Fibroblast of lung (primary cell): ENCODE measurements at regions not wholly inside any gene's neighbourhood (a gene's known extent, or its start where the extent isn't known, plus 50 kb on each side); places are given as distances from the start of the nearest gene placed in this dataset.

ENCODE experiments used
- DNase-seq, 2 donors: peaks; one replicate each; pipeline versions ENCODE4 v3.0.0 to v3.0.0-alpha.2; 2010; ENCODE audit warnings: low read depth in 2 of 2
- H2AFZ ChIP-seq: 2 replicates; pipeline ENCODE4 v1.5.1; 2012; ENCODE audit warnings: low read length, control low read depth, inconsistent platforms
- H3K27ac ChIP-seq: 2 replicates; pipeline ENCODE4 v1.5.1; 2011; ENCODE audit warnings: low read length, control low read depth; ENCODE audit not compliant: insufficient read depth
- H3K27me3 ChIP-seq: 2 replicates; pipeline ENCODE4 v1.5.1; 2011; ENCODE audit warnings: mild to moderate bottlenecking, low read length; ENCODE audit not compliant: control insufficient read depth, insufficient read depth
- H3K36me3 ChIP-seq: 2 replicates; pipeline ENCODE4 v1.5.1; 2011; ENCODE audit warnings: low read length; ENCODE audit not compliant: control insufficient read depth, insufficient read depth
- H3K4me1 ChIP-seq: 2 replicates; pipeline ENCODE4 v1.5.1; 2011; ENCODE audit warnings: low read length; ENCODE audit not compliant: control insufficient read depth, insufficient read depth; ENCODE audit errors: extremely low read depth
- H3K4me2 ChIP-seq: 2 replicates; pipeline ENCODE4 v1.5.1; 2011; ENCODE audit warnings: low read length, control low read depth; ENCODE audit not compliant: insufficient read depth; ENCODE audit errors: extremely low read depth
- H3K4me3 ChIP-seq, 4 experiments: fragments of 200-600 bp in 1 of 4; sonication (generic) in 1 of 4; replicated peaks in 1 of 4; 2 replicates each; pipeline ENCODE4 v1.5.1; 2011 to 2016; ENCODE audit warnings: low read length in 4 of 4, low read depth in 3 of 4, mild to moderate bottlenecking in 3 of 4, control low read depth in 2 of 4, inconsistent platforms in 1 of 4, mixed read lengths in 1 of 4; ENCODE audit not compliant: insufficient read depth in 1 of 4; ENCODE audit errors: control extremely low read depth in 1 of 4
- H3K79me2 ChIP-seq: 2 replicates; pipeline ENCODE4 v1.5.1; 2012; ENCODE audit warnings: mild to moderate bottlenecking, low read length, inconsistent platforms; ENCODE audit not compliant: control insufficient read depth, insufficient read depth
- H3K9ac ChIP-seq: 2 replicates; pipeline ENCODE4 v1.5.1; 2011; ENCODE audit warnings: mild to moderate bottlenecking, low read length, control low read depth; ENCODE audit not compliant: insufficient read depth
- H3K9me3 ChIP-seq: 2 replicates; pipeline ENCODE4 v1.5.1; 2012; ENCODE audit warnings: low read depth, low read length; ENCODE audit not compliant: control insufficient read depth, insufficient read depth
- H4K20me1 ChIP-seq: 2 replicates; pipeline ENCODE4 v1.5.1; 2011; ENCODE audit warnings: low read length; ENCODE audit not compliant: control insufficient read depth, insufficient read depth; ENCODE audit errors: extremely low read depth
- EZH2 ChIP-seq: IDR thresholded peaks from 2 replicates; pipeline ENCODE4 v1.5.1; 2012; ENCODE audit warnings: low read length, control low read depth, mild to moderate bottlenecking; ENCODE audit errors: missing control alignments
- TF ChIP-seq, protein P1 (sequence below), 2 donors: IDR thresholded peaks in 1 of 2; conservative IDR thresholded peaks in 1 of 2; 1 replicate in 1 of 2; 2 replicates in 1 of 2; pipeline ENCODE4 v1.5.1; 2011 to 2012; ENCODE audit warnings: low read length in 2 of 2, control low read depth in 1 of 2, inconsistent platforms in 1 of 2, low read depth in 1 of 2, mild to moderate bottlenecking in 1 of 2

GRCh38 chr11:79932612-79933011, 491.8 kb upstream of the TENM4 start:
- no peak for DNase-seq
- H3K4me3 ChIP-seq: no peak overlapping the region
- H3K27ac ChIP-seq: no peak overlapping the region
- no peak overlapping the region for H2AFZ ChIP-seq
- TF ChIP-seq, protein P1, sequence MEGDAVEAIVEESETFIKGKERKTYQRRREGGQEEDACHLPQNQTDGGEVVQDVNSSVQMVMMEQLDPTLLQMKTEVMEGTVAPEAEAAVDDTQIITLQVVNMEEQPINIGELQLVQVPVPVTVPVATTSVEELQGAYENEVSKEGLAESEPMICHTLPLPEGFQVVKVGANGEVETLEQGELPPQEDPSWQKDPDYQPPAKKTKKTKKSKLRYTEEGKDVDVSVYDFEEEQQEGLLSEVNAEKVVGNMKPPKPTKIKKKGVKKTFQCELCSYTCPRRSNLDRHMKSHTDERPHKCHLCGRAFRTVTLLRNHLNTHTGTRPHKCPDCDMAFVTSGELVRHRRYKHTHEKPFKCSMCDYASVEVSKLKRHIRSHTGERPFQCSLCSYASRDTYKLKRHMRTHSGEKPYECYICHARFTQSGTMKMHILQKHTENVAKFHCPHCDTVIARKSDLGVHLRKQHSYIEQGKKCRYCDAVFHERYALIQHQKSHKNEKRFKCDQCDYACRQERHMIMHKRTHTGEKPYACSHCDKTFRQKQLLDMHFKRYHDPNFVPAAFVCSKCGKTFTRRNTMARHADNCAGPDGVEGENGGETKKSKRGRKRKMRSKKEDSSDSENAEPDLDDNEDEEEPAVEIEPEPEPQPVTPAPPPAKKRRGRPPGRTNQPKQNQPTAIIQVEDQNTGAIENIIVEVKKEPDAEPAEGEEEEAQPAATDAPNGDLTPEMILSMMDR (conservative IDR thresholded peaks at IDR 0.05 in 1 of 2, IDR thresholded peaks at IDR 0.05 in 1 of 2; ENCODE audit: low read depth in 1 of 2, low read length in 2 of 2): no peak
- TF ChIP-seq EZH2: no peak
- no peaks in the 10 kb centered on the region for H3K27me3 ChIP-seq
- no peaks in the 10 kb centered on the region for H3K79me2 ChIP-seq
- no peak overlapping the region for H3K4me2 ChIP-seq
- no peaks in the 10 kb centered on the region for H3K4me1 ChIP-seq
- no peaks in the 10 kb centered on the region for H3K9me3 ChIP-seq
- no peaks in the 10 kb centered on the region for H3K36me3 ChIP-seq
- no peaks in the 10 kb centered on the region for H4K20me1 ChIP-seq
- H3K9ac ChIP-seq: no peak overlapping the region

GRCh38 chr11:79931692-79932091, 490.9 kb upstream of the TENM4 start:
- no peak for DNase-seq
- Histone ChIP-seq H3K79me2 (no peaks in the 10 kb centered on the region), H3K9me3 (no peaks in the 10 kb centered on the region), H3K27ac (no peak overlapping the region), H3K27me3 (no peaks in the 10 kb centered on the region), H3K4me2 (no peak overlapping the region), H3K4me1 (no peaks in the 10 kb centered on the region), H3K9ac (no peak overlapping the region), H2AFZ (no peak overlapping the region), H3K36me3 (no peaks in the 10 kb centered on the region), H3K4me3 (no peak overlapping the region), H4K20me1 (no peaks in the 10 kb centered on the region)
- no peak for TF ChIP-seq EZH2
- TF ChIP-seq, protein P1 (conservative IDR thresholded peaks at IDR 0.05 in 1 of 2, IDR thresholded peaks at IDR 0.05 in 1 of 2; ENCODE audit: low read depth in 1 of 2, low read length in 2 of 2): no peak

DNA sequence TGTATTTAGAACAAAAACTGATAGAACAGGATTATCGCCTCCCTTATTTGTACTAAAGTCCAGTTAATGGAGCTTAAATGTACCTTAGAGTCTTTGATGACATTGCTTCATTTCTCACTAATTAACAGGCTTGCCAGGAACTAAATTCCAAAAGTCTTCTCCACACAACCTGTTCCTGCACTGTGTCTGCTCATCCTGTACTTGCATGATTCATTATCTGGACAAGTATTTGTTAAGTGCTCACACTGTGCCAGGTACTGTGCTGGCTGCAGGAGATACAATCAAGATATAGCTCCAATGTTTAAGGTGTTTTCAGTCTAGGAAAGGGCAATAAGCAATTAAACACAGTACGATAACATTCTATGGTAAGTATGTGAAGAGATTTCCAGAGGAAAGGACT, 485.9 kb upstream of the TENM4 start:
- Histone ChIP-seq H4K20me1 (no peaks in the 10 kb centered on the region), H3K9ac (no peak overlapping the region), H3K27ac (no peak overlapping the region), H3K4me1 (no peaks in the 10 kb centered on the region), H3K4me3 (no peak overlapping the region), H3K4me2 (no peak overlapping the region), H3K27me3 (no peaks in the 10 kb centered on the region), H2AFZ (no peak overlapping the region), H3K9me3 (no peaks in the 10 kb centered on the region), H3K79me2 (no peaks in the 10 kb centered on the region), H3K36me3 (no peaks in the 10 kb centered on the region)
- DNase-seq: no peak
- TF ChIP-seq EZH2: no peak
- TF ChIP-seq, protein P1 (conservative IDR thresholded peaks at IDR 0.05 in 1 of 2, IDR thresholded peaks at IDR 0.05 in 1 of 2; ENCODE audit: low read depth in 1 of 2, low read length in 2 of 2): no peak
